ENCODE measurements at regions not wholly inside any gene's neighbourhood (a gene's known extent, or its start where the extent isn't known, plus 50 kb on each side); places are given as distances from the start of the nearest gene placed in this dataset.
"Not testable (repeated sequence)": the region's sequence is repeated elsewhere in the genome, so short reads cannot be mapped to it uniquely, and the experiment has no call there.

GRCh38 chr14:106349678-106350457, 823.5 kb downstream of the TMEM121 start:
- not testable (repeated sequence) for TF ChIP-seq CTCF (IDR thresholded peaks at IDR 0.05; ENCODE audit: extremely low read depth in 1 of 2, insufficient read depth in 1 of 2, low read depth in 1 of 2, low read length in 2 of 2); POLR2AphosphoS5 (IDR thresholded peaks at IDR 0.05; ENCODE audit: insufficient read depth, low read depth, low read length); JUN (IDR thresholded peaks at IDR 0.05; ENCODE audit: borderline replicate concordance, insufficient read depth, insufficient read length, low read depth); EZH2 (IDR thresholded peaks at IDR 0.05; ENCODE audit: borderline replicate concordance, low read depth, low read length, severe bottlenecking)

All from endothelial cell of umbilical vein (primary cell).